ENCODE measurements at regions not wholly inside any gene's neighbourhood (a gene's known extent, or its start where the extent isn't known, plus 50 kb on each side); places are given as distances from the start of the nearest gene placed in this dataset.

- Histone ChIP-seq H3K36me3 (ENCODE audit: control insufficient read depth in 2 of 2, extremely low read depth in 1 of 2, insufficient read depth in 2 of 2, low read length in 2 of 2) (no peaks in the 10 kb centered on the region), H3K27ac (ENCODE audit: control insufficient read depth, insufficient read depth, low read length) (no peak overlapping the region), H3K9ac (ENCODE audit: control insufficient read depth, extremely low read depth, insufficient read depth, low read length) (no peak overlapping the region), H3K9me1 (ENCODE audit: control insufficient read depth, extremely low read depth, insufficient read depth, low read length) (no peaks in the 10 kb centered on the region), H4K20me1 (ENCODE audit: control insufficient read depth, extremely low read depth, insufficient read depth, low read length) (no peaks in the 10 kb centered on the region), H3K4me3 (ENCODE audit: control insufficient read depth in 2 of 3, extremely low read depth in 1 of 3, insufficient read depth in 2 of 3, low read depth in 1 of 3, low read length in 3 of 3) (no peak overlapping the region), H3K27me3 (ENCODE audit: control insufficient read depth, extremely low read depth, insufficient read depth, low read length) (no peaks in the 10 kb centered on the region), H3K79me2 (ENCODE audit: control insufficient read depth, insufficient read depth, low read length) (no peaks in the 10 kb centered on the region), H3K9me3 (ENCODE audit: control insufficient read depth, low read depth, low read length) (no peaks in the 10 kb centered on the region), H3K4me1 (ENCODE audit: control insufficient read depth, extremely low read depth, insufficient read depth, low read length) (no peaks in the 10 kb centered on the region), H2AFZ (ENCODE audit: control insufficient read depth, low read length) (no peak overlapping the region), H3K4me2 (ENCODE audit: control insufficient read depth, extremely low read depth, insufficient read depth, low read depth, low read length) (no peak overlapping the region)
- dilution Hi-C loops (cut with MboI; ENCODE audit: extremely low pct_ligation_motif_present, low sequenced_read_pairs): no loop called here
- no peak for DNase-seq (ENCODE audit: low read depth, low spot score)
- no peak for FAIRE-seq
- TF ChIP-seq EZH2 (IDR thresholded peaks at IDR 0.05; ENCODE audit: low read length): no peak
- TF ChIP-seq CTCF (optimal IDR thresholded peaks at IDR 0.05 in 1 of 3, IDR thresholded peaks at IDR 0.05 in 1 of 3, conservative IDR thresholded peaks at IDR 0.05 in 1 of 3; ENCODE audit: extremely low read depth in 1 of 3, insufficient read depth in 2 of 3, low read length in 3 of 3): peak in 1 of 3 experiments; percentile 6
Observed at GRCh38 chr4:175560604-175561003, 251.5 kb downstream of the GPM6A start.

- FAIRE-seq: no peak
- Histone ChIP-seq H3K9me1 (ENCODE audit: control insufficient read depth, extremely low read depth, insufficient read depth, low read length) (no peaks in the 10 kb centered on the region), H3K36me3 (ENCODE audit: control insufficient read depth in 2 of 2, extremely low read depth in 1 of 2, insufficient read depth in 2 of 2, low read length in 2 of 2) (no peaks in the 10 kb centered on the region), H2AFZ (ENCODE audit: control insufficient read depth, low read length) (no peak overlapping the region), H3K27ac (ENCODE audit: control insufficient read depth, insufficient read depth, low read length) (no peak overlapping the region), H3K4me2 (ENCODE audit: control insufficient read depth, extremely low read depth, insufficient read depth, low read depth, low read length) (no peak overlapping the region), H3K4me3 (ENCODE audit: control insufficient read depth in 2 of 3, extremely low read depth in 1 of 3, insufficient read depth in 2 of 3, low read depth in 1 of 3, low read length in 3 of 3) (no peak overlapping the region), H4K20me1 (ENCODE audit: control insufficient read depth, extremely low read depth, insufficient read depth, low read length) (no peaks in the 10 kb centered on the region), H3K79me2 (ENCODE audit: control insufficient read depth, insufficient read depth, low read length) (no peaks in the 10 kb centered on the region), H3K4me1 (ENCODE audit: control insufficient read depth, extremely low read depth, insufficient read depth, low read length) (no peaks in the 10 kb centered on the region), H3K9ac (ENCODE audit: control insufficient read depth, extremely low read depth, insufficient read depth, low read length) (no peak overlapping the region), H3K9me3 (ENCODE audit: control insufficient read depth, low read depth, low read length) (no peaks in the 10 kb centered on the region), H3K27me3 (ENCODE audit: control insufficient read depth, extremely low read depth, insufficient read depth, low read length) (no peaks in the 10 kb centered on the region)
- dilution Hi-C loops (cut with MboI; ENCODE audit: extremely low pct_ligation_motif_present, low sequenced_read_pairs): no loop called here
- no peak for DNase-seq (ENCODE audit: low read depth, low spot score)
- TF ChIP-seq CTCF (optimal IDR thresholded peaks at IDR 0.05 in 1 of 3, IDR thresholded peaks at IDR 0.05 in 1 of 3, conservative IDR thresholded peaks at IDR 0.05 in 1 of 3; ENCODE audit: extremely low read depth in 1 of 3, insufficient read depth in 2 of 3, low read length in 3 of 3) (no peak), EZH2 (IDR thresholded peaks at IDR 0.05; ENCODE audit: low read length) (no peak)
Observed at GRCh38 chr4:175561696-175562095, 250.4 kb downstream of the GPM6A start.

Data from keratinocyte (primary cell).